HUES48 (cell line): ENCODE measurements at regions not wholly inside any gene's neighbourhood (a gene's known extent, or its start where the extent isn't known, plus 50 kb on each side); places are given as distances from the start of the nearest gene placed in this dataset.
A peak's percentile ranks its signal among the peaks of the same experiment; 100 is the strongest.
"Not testable (repeated sequence)": the region's sequence is repeated elsewhere in the genome, so short reads cannot be mapped to it uniquely, and the experiment has no call there.

Source experiments
- H3K27ac ChIP-seq: one replicate; pipeline ENCODE4 v1.7.0; 2013; ENCODE audit warnings: low read depth, low read length, inconsistent platforms
- H3K27me3 ChIP-seq: 2 replicates; pipeline ENCODE4 v1.6.1; 2013; ENCODE audit warnings: mild to moderate bottlenecking, low read length; ENCODE audit not compliant: control insufficient read depth, insufficient read depth
- H3K36me3 ChIP-seq: 2 replicates; pipeline ENCODE4 v1.6.1; 2013; ENCODE audit warnings: low read length; ENCODE audit not compliant: control insufficient read depth, insufficient read depth
- H3K4me1 ChIP-seq: 2 replicates; pipeline ENCODE4 v1.6.1; 2013; ENCODE audit warnings: mild to moderate bottlenecking, low read length; ENCODE audit not compliant: control insufficient read depth, insufficient read depth
- H3K4me3 ChIP-seq: 2 replicates; pipeline ENCODE4 v1.5.1; 2013; ENCODE audit warnings: mild to moderate bottlenecking, low read depth, low read length
- H3K9ac ChIP-seq: 2 replicates; pipeline ENCODE4 v1.6.1; 2013; ENCODE audit warnings: mild to moderate bottlenecking, low read depth, low read length, moderate library complexity
- H3K9me3 ChIP-seq: 2 replicates; pipeline ENCODE4 v1.6.1; 2013; ENCODE audit warnings: low read length; ENCODE audit not compliant: control insufficient read depth, insufficient read depth

DNA sequence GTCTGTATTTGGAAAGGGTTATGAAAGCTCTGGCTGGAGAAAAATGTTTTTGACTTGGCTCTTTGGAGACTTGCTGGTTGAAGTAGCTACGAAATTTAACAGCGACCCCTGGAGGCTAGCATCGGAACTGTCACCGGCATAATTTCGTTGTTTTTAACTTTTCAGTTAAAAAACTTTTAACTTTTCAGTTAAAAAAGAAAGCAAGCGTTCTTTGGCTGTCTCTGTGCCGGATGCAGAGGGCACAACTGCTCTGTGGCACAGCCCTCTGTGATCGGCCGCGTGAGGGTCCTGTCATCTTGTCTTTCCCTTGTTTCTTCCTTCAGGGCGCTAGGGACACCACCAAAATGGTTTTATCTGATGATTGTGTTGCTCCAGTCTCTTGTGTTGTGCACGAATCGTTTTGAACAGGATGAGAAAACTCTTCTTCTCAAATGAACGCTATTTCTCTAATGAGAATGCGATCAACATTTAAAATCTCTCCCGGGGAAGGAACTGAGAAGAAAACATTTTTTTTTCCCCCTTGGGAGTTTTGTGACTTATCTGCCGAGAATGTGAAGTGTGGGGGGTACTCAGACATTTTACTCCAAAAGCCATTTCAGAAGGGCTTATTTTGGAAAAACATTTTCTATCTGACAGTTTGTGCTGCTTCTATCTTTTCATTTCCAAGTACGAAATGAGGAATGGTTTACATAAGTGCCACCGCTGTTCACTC, 57.1 kb downstream of the ADCYAP1 start:
- Histone ChIP-seq H3K36me3 (no peaks in the 10 kb centered on the region), H3K27ac (no peak overlapping the region), H3K9ac (peak overlapping the region; percentile 64), H3K4me1 (0 out of 2 replicates have a peak, but pooled peaks cover 3% of the 10 kb centered on the region), H3K9me3 (no peaks in the 10 kb centered on the region), H3K4me3 (peak overlapping the region; percentile 59), H3K27me3 (no peaks in the 10 kb centered on the region; the same call in 1 of the 2 replicates)

DNA sequence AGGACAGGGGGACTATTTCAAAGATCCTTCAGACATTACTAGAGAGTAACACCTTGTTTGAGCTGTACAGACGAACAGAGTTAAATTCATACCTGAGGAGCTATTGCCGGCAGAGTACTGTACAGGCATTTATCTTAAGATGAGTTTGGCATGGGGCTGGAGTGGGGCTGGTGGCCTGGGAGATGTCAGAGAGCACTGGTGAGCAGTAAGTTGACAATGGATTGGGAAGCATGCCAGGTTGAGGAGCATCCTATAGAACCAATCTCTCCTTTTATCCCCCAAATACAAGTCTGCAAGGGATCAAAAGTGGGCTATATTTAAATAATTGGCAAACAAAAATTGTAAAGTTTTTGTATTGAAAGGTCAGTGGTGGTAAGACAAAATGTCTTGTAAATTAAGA, 58.6 kb downstream of the ADCYAP1 start:
- no peaks in the 10 kb centered on the region for H3K9me3 ChIP-seq

DNA sequence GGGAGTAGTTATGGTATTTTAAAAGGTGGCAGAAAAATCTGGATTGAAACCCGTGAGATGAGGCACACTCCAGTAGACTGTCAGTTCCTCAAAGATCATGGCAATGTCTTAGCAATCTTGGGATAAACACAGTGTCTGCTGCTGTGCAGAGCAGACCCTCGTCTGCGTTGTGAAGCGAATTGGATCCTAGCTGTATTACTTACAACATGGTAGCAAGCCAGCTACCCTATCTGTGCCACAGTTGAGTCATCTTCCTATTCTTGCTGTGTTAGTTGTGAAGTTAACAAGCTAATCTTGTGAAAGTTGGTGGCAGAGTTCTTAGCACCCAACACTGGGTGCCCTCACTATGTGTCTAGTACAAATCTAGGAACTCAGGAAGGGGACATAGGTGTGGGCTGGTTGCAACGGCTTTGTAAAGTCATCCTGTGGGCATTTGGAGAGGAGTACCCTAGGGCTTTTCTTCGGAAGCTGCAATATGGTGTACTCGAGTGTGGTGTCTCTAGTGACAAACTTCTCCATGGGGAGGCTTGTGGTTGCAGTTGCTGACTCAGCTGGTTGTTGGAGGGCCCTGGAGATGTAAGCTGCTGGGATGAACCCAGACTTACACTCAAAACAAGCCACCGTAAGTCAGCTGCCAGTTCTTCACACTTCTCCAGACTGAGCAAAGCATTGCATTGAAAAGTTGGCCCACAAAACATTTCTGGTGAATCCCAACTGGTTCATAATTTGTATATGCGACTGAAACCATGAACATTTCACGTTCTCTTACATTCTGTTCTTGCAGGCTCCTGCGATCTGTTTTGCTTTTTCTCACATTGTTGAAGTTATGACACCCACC, 61.5 kb downstream of the ADCYAP1 start:
- Histone ChIP-seq H3K36me3 (no peaks in the 10 kb centered on the region), H3K27ac (no peak overlapping the region), H3K4me1 (0 out of 2 replicates have a peak, but pooled peaks cover 3% of the 10 kb centered on the region), H3K9ac (no peak overlapping the region), H3K27me3 (no peaks in the 10 kb centered on the region; the same call in 1 of the 2 replicates), H3K4me3 (no peak overlapping the region), H3K9me3 (no peaks in the 10 kb centered on the region)

More for the DNA sequence above, 58.6 kb downstream of the ADCYAP1 start:
- Histone ChIP-seq H3K27me3 (no peaks in the 10 kb centered on the region; the same call in 1 of the 2 replicates), H3K4me3 (no peak overlapping the region), H3K36me3 (no peaks in the 10 kb centered on the region), H3K27ac (no peak overlapping the region), H3K9ac (no peak overlapping the region), H3K4me1 (0 out of 2 replicates have a peak, but pooled peaks cover 3% of the 10 kb centered on the region)

DNA sequence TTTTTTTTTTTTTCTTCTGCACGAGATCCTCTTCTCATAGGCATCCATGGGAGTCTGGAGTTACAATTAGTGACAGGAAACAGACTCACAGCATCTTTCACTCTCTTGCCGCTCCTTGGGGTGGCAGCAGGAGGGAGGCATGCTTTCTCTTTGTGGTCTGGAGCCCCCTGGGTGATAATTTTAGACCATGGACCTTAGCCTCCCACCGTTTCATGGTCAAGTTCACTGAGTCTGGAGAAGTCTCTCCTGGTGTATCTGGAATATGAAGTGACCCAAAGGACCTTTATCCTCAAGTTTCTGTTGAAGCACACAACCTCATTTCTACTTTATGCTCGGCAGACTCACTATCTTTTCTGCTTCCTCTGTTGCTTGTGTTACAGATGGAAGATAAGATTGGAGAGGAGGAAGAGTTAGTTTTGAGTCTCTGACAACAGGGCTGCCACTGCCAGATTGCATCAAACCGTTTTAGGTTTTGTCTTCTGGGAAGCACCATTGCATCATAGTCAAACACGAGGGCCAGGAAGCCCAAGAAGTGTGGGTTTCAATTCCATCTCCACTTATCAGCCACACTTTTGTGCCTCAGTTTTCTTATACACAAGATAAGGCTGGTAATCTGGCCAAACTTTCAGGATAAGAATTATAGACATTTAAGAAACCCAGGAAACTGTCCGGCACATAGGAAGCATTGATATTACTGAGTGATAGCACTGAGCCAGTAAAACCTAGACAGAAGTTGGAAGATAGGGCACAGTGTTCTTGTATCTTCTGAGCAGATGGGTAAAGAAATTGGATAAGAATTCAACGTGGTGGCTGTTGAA, 62.3 kb downstream of the ADCYAP1 start:
- Histone ChIP-seq H3K9ac (no peak overlapping the region), H3K36me3 (no peaks in the 10 kb centered on the region), H3K4me1 (0 out of 2 replicates have a peak, but pooled peaks cover under 1% of the 10 kb centered on the region), H3K27ac (no peak overlapping the region), H3K9me3 (no peaks in the 10 kb centered on the region), H3K27me3 (no peaks in the 10 kb centered on the region; the same call in 1 of the 2 replicates), H3K4me3 (no peak overlapping the region)

DNA sequence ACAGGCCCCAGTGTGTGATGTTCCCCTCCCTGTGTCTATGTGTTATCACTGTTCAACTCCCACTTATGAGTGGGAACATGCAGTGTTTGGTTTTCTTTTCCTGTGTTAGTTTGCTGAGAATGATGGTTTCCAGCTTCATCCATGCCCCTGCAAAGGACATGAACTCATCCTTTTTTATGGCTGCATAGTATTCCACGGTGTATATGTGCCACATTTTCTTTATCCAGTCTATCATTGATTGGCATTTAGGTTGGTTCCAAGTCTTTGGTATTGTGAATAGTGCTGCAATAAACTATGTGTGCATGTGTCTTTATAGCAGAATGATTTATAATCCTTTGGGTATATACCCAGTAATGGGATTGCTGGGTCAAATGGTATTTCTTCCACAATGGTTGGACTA, 64.2 kb downstream of the ADCYAP1 start:
- H3K9ac ChIP-seq, H3K4me3 ChIP-seq, H3K27ac ChIP-seq, H3K4me1 ChIP-seq, H3K36me3 ChIP-seq, H3K27me3 ChIP-seq, H3K9me3 ChIP-seq: not testable (repeated sequence)

DNA sequence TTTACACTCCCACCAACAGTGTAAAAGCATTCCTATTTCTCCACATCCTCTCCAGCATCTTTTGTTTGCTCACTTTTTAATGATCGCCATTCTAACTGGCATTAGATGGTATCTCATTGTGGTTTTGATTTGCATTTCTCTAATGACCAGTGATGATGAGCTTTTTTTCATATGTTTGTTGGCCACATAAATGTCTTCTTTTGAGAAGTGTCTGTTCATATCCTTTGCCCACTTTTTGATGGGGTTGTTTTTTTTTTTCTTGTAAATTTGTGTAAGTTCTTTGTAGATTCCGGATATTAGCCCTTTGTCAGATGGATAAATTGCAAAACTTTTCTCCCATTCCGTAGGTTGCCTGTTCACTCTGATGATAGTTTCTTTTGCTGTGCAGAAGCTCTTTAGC, 64.6 kb downstream of the ADCYAP1 start:
- not testable (repeated sequence) for H3K27me3 ChIP-seq, H3K4me1 ChIP-seq, H3K9ac ChIP-seq, H3K9me3 ChIP-seq, H3K36me3 ChIP-seq, H3K4me3 ChIP-seq, H3K27ac ChIP-seq

DNA sequence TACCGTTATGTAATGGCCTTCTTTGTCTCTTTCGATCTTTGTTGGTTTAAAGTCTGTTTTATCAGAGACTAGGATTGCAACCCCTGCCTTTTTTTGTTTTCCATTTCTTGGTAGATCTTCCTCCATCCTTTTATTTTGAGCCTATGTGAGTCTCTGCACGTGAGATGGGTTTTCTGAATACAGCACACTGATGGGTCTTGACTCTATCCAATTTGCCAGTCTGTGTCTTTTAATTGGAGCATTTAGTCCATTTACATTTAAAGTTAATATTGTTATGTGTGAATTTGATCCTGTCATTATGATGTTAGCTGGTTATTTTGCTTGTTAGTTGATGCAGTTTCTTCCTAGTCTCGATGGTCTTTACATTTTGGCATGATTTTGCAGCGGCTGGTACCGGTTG, 69.9 kb downstream of the ADCYAP1 start:
- H3K9me3 ChIP-seq, H3K9ac ChIP-seq, H3K27me3 ChIP-seq, H3K4me1 ChIP-seq, H3K27ac ChIP-seq, H3K36me3 ChIP-seq, H3K4me3 ChIP-seq: not testable (repeated sequence)

DNA sequence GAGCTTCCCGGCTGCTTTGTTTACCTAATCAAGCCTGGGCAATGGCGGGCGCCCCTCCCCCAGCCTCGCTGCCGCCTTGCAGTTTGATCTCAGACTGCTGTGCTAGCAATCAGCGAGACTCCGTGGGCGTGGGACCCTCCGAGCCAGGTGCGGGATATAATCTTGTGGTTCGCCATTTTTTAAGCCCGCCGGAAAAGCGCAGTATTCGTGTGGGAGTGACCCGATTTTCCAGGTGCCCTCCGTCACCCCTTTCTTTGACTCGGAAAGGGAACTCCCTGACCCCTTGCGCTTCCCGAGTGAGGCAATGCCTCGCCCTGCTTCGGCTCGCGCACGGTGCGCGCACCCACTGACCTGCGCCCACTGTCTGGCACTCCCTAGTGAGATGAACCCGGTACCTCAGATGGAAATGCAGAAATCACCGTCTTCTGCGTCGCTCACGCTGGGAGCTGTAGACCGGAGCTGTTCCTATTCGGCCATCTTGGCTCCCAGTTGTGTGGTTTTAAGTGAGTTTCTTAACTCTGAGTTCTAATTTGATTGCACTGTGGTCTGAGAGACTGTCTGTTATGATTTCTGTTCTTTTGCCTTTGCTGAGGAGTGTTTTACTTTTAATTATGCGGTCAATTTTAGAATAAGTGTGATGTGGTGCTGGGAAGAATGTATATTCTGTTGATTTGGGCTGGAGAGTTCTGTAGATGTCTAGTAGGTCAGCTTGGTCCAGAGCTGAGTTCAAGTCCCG, 71.9 kb downstream of the ADCYAP1 start:
- H3K9me3 ChIP-seq, H3K9ac ChIP-seq, H3K27ac ChIP-seq, H3K4me1 ChIP-seq, H3K27me3 ChIP-seq, H3K36me3 ChIP-seq: not testable (repeated sequence)
- H3K4me3 ChIP-seq, result peak overlapping the region; percentile 53

DNA sequence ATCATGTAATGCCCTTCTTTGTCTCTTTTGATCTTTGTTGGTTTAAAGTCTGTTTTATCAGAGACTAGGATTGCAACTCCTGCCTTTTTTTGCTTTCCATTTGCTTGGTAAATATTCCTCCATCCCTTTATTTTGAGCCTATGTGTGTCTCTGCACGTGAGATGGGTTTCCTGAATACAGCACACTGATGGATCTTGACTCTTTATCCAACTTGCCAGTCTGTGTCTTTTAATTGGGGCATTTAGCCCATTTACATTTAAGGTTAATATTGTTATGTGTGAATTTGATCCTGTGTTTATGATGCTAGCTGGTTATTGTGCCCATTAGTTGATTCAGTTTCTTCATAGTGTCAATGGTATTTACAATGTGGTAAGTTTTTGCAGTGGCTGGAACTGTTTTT, 72.7 kb downstream of the ADCYAP1 start:
- not testable (repeated sequence) for H3K9ac ChIP-seq, H3K4me1 ChIP-seq, H3K36me3 ChIP-seq, H3K9me3 ChIP-seq, H3K27me3 ChIP-seq, H3K27ac ChIP-seq
- H3K4me3 ChIP-seq, result peak overlapping the region; percentile 53; the same call in 1 of the 2 replicates

DNA sequence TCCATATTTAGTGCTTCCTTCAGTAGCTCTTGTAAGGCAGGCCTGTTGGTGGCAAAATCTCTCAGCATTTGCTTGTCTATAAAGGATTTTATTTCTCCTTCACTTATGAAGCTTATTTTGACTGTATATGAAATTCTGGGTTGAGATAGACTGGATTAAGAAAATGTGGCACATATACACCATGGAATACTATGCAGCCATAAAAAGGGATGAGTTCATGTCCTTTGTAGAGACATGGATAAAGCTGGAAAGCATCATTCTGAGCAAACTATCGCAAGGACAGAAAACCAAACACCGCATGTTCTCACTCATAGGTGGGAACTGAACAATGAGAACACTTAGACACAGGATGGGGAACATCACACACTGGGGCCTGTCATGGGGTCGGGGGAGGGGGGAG, 73.1 kb downstream of the ADCYAP1 start:
- not testable (repeated sequence) for H3K9ac ChIP-seq, H3K9me3 ChIP-seq, H3K27me3 ChIP-seq, H3K4me1 ChIP-seq, H3K27ac ChIP-seq, H3K36me3 ChIP-seq
- H3K4me3 ChIP-seq, result peak overlapping the region; percentile 17; the same call in 1 of the 2 replicates
